OCI-LY1 (cell line): ENCODE measurements at regions not wholly inside any gene's neighbourhood (a gene's known extent, or its start where the extent isn't known, plus 50 kb on each side); places are given as distances from the start of the nearest gene placed in this dataset.

Experiments used
- H2AFZ ChIP-seq: fragments of 200-600 bp; sonication (generic), shearing (Covaris generic); 2 replicates; pipeline ENCODE4 v1.6.0; 2014; ENCODE audit warnings: antibody characterized with exemption, mild to moderate bottlenecking, low read length
- H3F3A ChIP-seq: fragments of 200-600 bp; sonication (generic), shearing (Covaris generic); 2 replicates; pipeline ENCODE4 v1.6.0; 2014; ENCODE audit warnings: mild to moderate bottlenecking, antibody characterized with exemption, low read length, moderate library complexity; ENCODE audit not compliant: insufficient read depth
- H3K27ac ChIP-seq: fragments of 200-600 bp; sonication (generic); 2 replicates; pipeline ENCODE4 v1.5.1; 2014; ENCODE audit warnings: low read length, mixed run types, mild to moderate bottlenecking, low read depth; ENCODE audit not compliant: poor library complexity, severe bottlenecking
- H3K27me3 ChIP-seq: fragments of 200-600 bp; sonication (generic); 2 replicates; pipeline ENCODE4 v1.6.0; 2014; ENCODE audit warnings: antibody characterized with exemption, mild to moderate bottlenecking, low read length, moderate library complexity; ENCODE audit not compliant: insufficient read depth
- H3K36me3 ChIP-seq: fragments of 200-600 bp; sonication (generic); 2 replicates; pipeline ENCODE4 v1.6.1; 2014; ENCODE audit warnings: mild to moderate bottlenecking, antibody characterized with exemption, low read length, moderate library complexity, mixed read lengths; ENCODE audit not compliant: insufficient read depth
- H3K4me1 ChIP-seq: fragments of 200-600 bp; sonication (generic); 2 replicates; pipeline ENCODE4 v1.5.1; 2014; ENCODE audit warnings: mild to moderate bottlenecking, low read length, moderate library complexity; ENCODE audit not compliant: insufficient read depth, severe bottlenecking
- H3K4me2 ChIP-seq: fragments of 200-600 bp; sonication (generic), shearing (Covaris generic); 2 replicates; pipeline ENCODE4 v1.6.1; 2014; ENCODE audit warnings: low read length
- H3K4me3 ChIP-seq: fragments of 200-600 bp; sonication (generic); 2 replicates; pipeline ENCODE4 v1.5.1; 2014; ENCODE audit warnings: low read length, low read depth, mild to moderate bottlenecking, mixed read lengths; ENCODE audit not compliant: poor library complexity, severe bottlenecking
- H3K79me2 ChIP-seq: fragments of 200-600 bp; shearing (Covaris generic); 2 replicates; pipeline ENCODE4 v1.6.1; 2016; ENCODE audit warnings: mixed run types, low read length, mixed read lengths; ENCODE audit not compliant: insufficient read depth
- H3K9ac ChIP-seq: fragments of 200-600 bp; sonication (generic), shearing (Covaris generic); 2 replicates; pipeline ENCODE4 v1.6.1; 2014; ENCODE audit warnings: mild to moderate bottlenecking, low read length, mixed read lengths
- H3K9me2 ChIP-seq: fragments of 200-600 bp; sonication (generic), shearing (Covaris generic); 2 replicates; pipeline ENCODE4 v1.6.1; 2014; ENCODE audit warnings: low read depth, mild to moderate bottlenecking, low read length, mixed read lengths
- H3K9me3 ChIP-seq: fragments of 200-600 bp; shearing (Covaris generic); 2 replicates; pipeline ENCODE4 v1.6.1; 2014; ENCODE audit warnings: low read length, mixed read lengths
- H4K20me1 ChIP-seq: fragments of 200-600 bp; sonication (generic), shearing (Covaris generic); 2 replicates; pipeline ENCODE4 v1.6.0; 2016; ENCODE audit warnings: mild to moderate bottlenecking, low read length; ENCODE audit not compliant: insufficient read depth
- EZH2 ChIP-seq: fragments of 200-600 bp; sonication (generic), shearing (Covaris generic); IDR thresholded peaks from 2 replicates; pipeline ENCODE4 v1.8.0; 2017; ENCODE audit warnings: borderline replicate concordance, mixed run types, mild to moderate bottlenecking, antibody characterized with exemption, low read length, moderate library complexity, mixed read lengths
- TF ChIP-seq, protein P1 (sequence below): fragments of 200-600 bp; sonication (generic), shearing (Covaris generic); IDR thresholded peaks from 2 replicates; pipeline ENCODE4 v1.5.1; 2017; ENCODE audit warnings: mild to moderate bottlenecking, antibody characterized with exemption, low read length, moderate library complexity, mixed read lengths

DNA sequence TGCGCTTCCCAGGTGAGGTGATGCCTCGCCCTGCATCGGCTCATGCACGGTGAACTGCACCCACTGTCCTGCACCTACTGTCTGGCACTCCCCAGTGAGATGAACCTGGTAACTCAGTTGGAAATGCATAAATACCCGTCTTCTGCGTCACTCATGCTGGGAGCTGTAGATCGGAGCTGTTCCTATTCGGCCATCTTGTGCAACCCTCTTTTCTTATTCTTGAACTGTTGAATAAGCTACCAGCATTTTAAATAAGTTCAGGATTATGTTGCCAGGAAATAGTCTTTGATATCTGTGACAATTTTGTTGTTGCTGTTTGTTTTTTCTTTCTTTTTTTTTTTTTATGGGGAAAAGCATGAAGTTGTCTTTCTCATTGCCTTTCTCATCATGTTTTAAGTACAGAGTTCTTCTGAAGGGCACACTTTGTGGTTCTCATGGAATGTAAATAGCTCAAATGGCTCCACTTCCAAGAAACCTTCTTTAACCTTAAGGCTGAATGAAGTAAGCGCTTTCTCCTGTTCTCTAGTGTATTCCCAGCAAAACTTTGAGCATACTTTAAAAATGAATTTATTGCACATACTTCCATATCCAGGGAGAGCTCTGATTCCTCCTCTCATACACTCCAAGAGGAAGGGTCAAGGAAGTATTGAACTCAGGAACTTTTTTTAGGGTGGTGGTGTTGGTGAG is 468.0 kb upstream of the TBL1XR1 start:
- no peaks in the 10 kb centered on the region for H3K4me1 ChIP-seq
- no peaks in the 10 kb centered on the region for H3K36me3 ChIP-seq
- H3K27ac ChIP-seq = no peak overlapping the region
- no peaks in the 10 kb centered on the region for H3K79me2 ChIP-seq
- H3K27me3 ChIP-seq = no peaks in the 10 kb centered on the region
- no peak overlapping the region for H3K4me2 ChIP-seq
- H2AFZ ChIP-seq = no peak overlapping the region
- no peak overlapping the region for H3K9ac ChIP-seq
- no peak for TF ChIP-seq EZH2
- TF ChIP-seq, protein P1, sequence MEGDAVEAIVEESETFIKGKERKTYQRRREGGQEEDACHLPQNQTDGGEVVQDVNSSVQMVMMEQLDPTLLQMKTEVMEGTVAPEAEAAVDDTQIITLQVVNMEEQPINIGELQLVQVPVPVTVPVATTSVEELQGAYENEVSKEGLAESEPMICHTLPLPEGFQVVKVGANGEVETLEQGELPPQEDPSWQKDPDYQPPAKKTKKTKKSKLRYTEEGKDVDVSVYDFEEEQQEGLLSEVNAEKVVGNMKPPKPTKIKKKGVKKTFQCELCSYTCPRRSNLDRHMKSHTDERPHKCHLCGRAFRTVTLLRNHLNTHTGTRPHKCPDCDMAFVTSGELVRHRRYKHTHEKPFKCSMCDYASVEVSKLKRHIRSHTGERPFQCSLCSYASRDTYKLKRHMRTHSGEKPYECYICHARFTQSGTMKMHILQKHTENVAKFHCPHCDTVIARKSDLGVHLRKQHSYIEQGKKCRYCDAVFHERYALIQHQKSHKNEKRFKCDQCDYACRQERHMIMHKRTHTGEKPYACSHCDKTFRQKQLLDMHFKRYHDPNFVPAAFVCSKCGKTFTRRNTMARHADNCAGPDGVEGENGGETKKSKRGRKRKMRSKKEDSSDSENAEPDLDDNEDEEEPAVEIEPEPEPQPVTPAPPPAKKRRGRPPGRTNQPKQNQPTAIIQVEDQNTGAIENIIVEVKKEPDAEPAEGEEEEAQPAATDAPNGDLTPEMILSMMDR = no peak
- no peaks in the 10 kb centered on the region for H3K9me3 ChIP-seq
- H3K9me2 ChIP-seq = no peaks in the 10 kb centered on the region
- H3F3A ChIP-seq = no peaks in the 10 kb centered on the region
- H4K20me1 ChIP-seq = no peaks in the 10 kb centered on the region
- H3K4me3 ChIP-seq = no peak overlapping the region

- Histone ChIP-seq H4K20me1 (no peaks in the 10 kb centered on the region), H3K36me3 (no peaks in the 10 kb centered on the region), H3K4me2 (no peak overlapping the region), H3K4me1 (no peaks in the 10 kb centered on the region), H3F3A (no peaks in the 10 kb centered on the region), H3K9ac (no peak overlapping the region), H3K9me3 (no peaks in the 10 kb centered on the region), H2AFZ (no peak overlapping the region), H3K9me2 (no peaks in the 10 kb centered on the region), H3K4me3 (no peak overlapping the region), H3K27me3 (no peaks in the 10 kb centered on the region), H3K79me2 (no peaks in the 10 kb centered on the region), H3K27ac (no peak overlapping the region)
- TF ChIP-seq EZH2 = no peak
- TF ChIP-seq, protein P1 = no peak
These were observed 475.1 kb upstream of the TBL1XR1 start for GRCh38 chr3:177672252-177672911.

GRCh38 chr3:177673112-177673914 is 476.0 kb upstream of the TBL1XR1 start:
- Histone ChIP-seq H3K27me3 (no peaks in the 10 kb centered on the region), H3K27ac (no peak overlapping the region), H3K36me3 (no peaks in the 10 kb centered on the region), H4K20me1 (no peaks in the 10 kb centered on the region), H3K9me2 (no peaks in the 10 kb centered on the region), H3F3A (no peaks in the 10 kb centered on the region), H3K9me3 (no peaks in the 10 kb centered on the region), H3K79me2 (no peaks in the 10 kb centered on the region), H3K9ac (no peak overlapping the region), H3K4me2 (no peak overlapping the region), H3K4me1 (no peaks in the 10 kb centered on the region), H2AFZ (no peak overlapping the region), H3K4me3 (no peak overlapping the region)
- TF ChIP-seq, protein P1 = no peak
- TF ChIP-seq EZH2 = no peak
